ENCODE measurements at regions not wholly inside any gene's neighbourhood (a gene's known extent, or its start where the extent isn't known, plus 50 kb on each side); places are given as distances from the start of the nearest gene placed in this dataset.

- TF ChIP-seq CTCF (conservative IDR thresholded peaks at IDR 0.05; ENCODE audit: low read length) (no peak), EZH2phosphoT487 (IDR thresholded peaks at IDR 0.05; ENCODE audit: borderline replicate concordance) (no peak)
Measured at GRCh38 chr18:73688161-73688560, 459.5 kb downstream of the FBXO15 start.

Measured in Loucy (cell line).